ENCODE measurements at regions not wholly inside any gene's neighbourhood (a gene's known extent, or its start where the extent isn't known, plus 50 kb on each side); places are given as distances from the start of the nearest gene placed in this dataset.

- TF ChIP-seq CTCF (optimal IDR thresholded peaks at IDR 0.05 in 1 of 3, IDR thresholded peaks at IDR 0.05 in 1 of 3, conservative IDR thresholded peaks at IDR 0.05 in 1 of 3; ENCODE audit: extremely low read depth in 1 of 3, insufficient read depth in 2 of 3, low read length in 3 of 3), result no peak
- no peak for TF ChIP-seq EZH2 (IDR thresholded peaks at IDR 0.05; ENCODE audit: low read length)
Measured at GRCh38 chr5:39896104-39896503, 471.3 kb upstream of the DAB2 start.
